ENCODE measurements at regions not wholly inside any gene's neighbourhood (a gene's known extent, or its start where the extent isn't known, plus 50 kb on each side); places are given as distances from the start of the nearest gene placed in this dataset.

DNA sequence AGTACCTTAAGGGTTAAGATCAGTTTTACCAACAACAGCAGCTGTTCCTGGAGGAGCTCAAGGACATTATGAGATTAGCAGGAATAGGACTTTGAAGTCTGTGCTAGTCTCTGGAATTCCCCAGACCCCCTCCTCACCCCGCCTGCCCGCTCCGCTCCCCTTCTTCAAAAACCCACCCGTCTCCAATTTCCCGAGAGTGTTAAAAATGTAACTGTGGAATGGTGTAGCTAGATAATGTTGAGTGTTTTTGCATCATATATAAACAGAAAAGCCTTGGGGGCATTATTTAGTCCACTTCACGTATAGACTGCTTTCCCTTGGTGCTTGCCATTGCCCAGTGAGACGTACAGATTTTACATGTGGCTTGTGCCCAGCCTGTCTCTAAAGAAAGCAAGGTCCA is 65.0 kb upstream of the SEMA6D start:
- BruUV-seq (replicated peaks) = no TSS peak
- DNase-seq (ENCODE audit: low read depth, low spot score) = no peak
- Histone ChIP-seq H3K36me3 (ENCODE audit: control insufficient read depth in 2 of 2, insufficient read depth in 2 of 2, low read length in 1 of 2) (no peaks in the 10 kb centered on the region), H3K4me1 (ENCODE audit: control insufficient read depth, insufficient read depth, low read length) (no peaks in the 10 kb centered on the region), H2AFZ (ENCODE audit: control insufficient read depth, low read depth, low read length) (no peak overlapping the region), H3K9ac (ENCODE audit: control insufficient read depth, insufficient read depth, low read length) (no peak overlapping the region), H3K4me2 (ENCODE audit: control insufficient read depth, insufficient read depth) (no peak overlapping the region), H3K27ac (ENCODE audit: control insufficient read depth, insufficient read depth) (no peak overlapping the region), H3K79me2 (ENCODE audit: control insufficient read depth, insufficient read depth, low read length) (no peaks in the 10 kb centered on the region), H4K20me1 (ENCODE audit: control insufficient read depth, insufficient read depth) (no peaks in the 10 kb centered on the region), H3K27me3 (replicated peaks in 1 of 2; ENCODE audit: control insufficient read depth in 2 of 2, insufficient read depth in 2 of 2, low read length in 1 of 2) (no peaks in the 10 kb centered on the region), H3K9me3 (replicated peaks; ENCODE audit: control insufficient read depth, insufficient read depth, low read length) (no peaks in the 10 kb centered on the region), H3K4me3 (no peak overlapping the region)
- in situ Hi-C loops (cut with MboI) (no loop called here), intact Hi-C loops (cut with micrococcal nuclease; ENCODE audit: unreplicated experiment) (loop anchor here (1.0 kb wide), 1 partner anchor 11 kb away; no protein-coding TSS in a partner anchor)
- TF ChIP-seq RFX5 (IDR thresholded peaks at IDR 0.05; ENCODE audit: low read depth, low read length) = no peak
- TF ChIP-seq HDGF (IDR thresholded peaks at IDR 0.05) = no peak
- TF ChIP-seq CBFB (IDR thresholded peaks at IDR 0.05; ENCODE audit: low read depth) = no peak
- TF ChIP-seq MYB (IDR thresholded peaks at IDR 0.05; ENCODE audit: borderline replicate concordance, low read depth, low read length) = no peak
- no peak for TF ChIP-seq MEF2A (IDR thresholded peaks at IDR 0.05; ENCODE audit: insufficient read depth, low read depth, low read length)
- no peak for TF ChIP-seq ZBTB11 (CRISPR knock-in tag; IDR thresholded peaks at IDR 0.05)
- TF ChIP-seq, protein P1, sequence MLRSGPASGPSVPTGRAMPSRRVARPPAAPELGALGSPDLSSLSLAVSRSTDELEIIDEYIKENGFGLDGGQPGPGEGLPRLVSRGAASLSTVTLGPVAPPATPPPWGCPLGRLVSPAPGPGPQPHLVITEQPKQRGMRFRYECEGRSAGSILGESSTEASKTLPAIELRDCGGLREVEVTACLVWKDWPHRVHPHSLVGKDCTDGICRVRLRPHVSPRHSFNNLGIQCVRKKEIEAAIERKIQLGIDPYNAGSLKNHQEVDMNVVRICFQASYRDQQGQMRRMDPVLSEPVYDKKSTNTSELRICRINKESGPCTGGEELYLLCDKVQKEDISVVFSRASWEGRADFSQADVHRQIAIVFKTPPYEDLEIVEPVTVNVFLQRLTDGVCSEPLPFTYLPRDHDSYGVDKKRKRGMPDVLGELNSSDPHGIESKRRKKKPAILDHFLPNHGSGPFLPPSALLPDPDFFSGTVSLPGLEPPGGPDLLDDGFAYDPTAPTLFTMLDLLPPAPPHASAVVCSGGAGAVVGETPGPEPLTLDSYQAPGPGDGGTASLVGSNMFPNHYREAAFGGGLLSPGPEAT (IDR thresholded peaks at IDR 0.05; ENCODE audit: low read depth) = no peak
- TF ChIP-seq CBX3 (IDR thresholded peaks at IDR 0.05; ENCODE audit: borderline replicate concordance, low read depth) = no peak
- TF ChIP-seq EP300 (IDR thresholded peaks at IDR 0.05; ENCODE audit: borderline replicate concordance in 1 of 2, control insufficient read depth in 1 of 2, low read depth in 2 of 2, low read length in 2 of 2) = no peak
- TF ChIP-seq ATF7 (IDR thresholded peaks at IDR 0.05; ENCODE audit: low read depth) = no peak
- no peak for TF ChIP-seq NRF1 (conservative IDR thresholded peaks at IDR 0.05; ENCODE audit: low read depth, low read length)
- no peak for TF ChIP-seq CEBPB (IDR thresholded peaks at IDR 0.05; ENCODE audit: borderline replicate concordance in 1 of 2, low read depth in 2 of 2, low read length in 2 of 2)
- TF ChIP-seq JUND (IDR thresholded peaks at IDR 0.05; ENCODE audit: low read depth, low read length) = no peak
- no peak for TF ChIP-seq NFYB (IDR thresholded peaks at IDR 0.05; ENCODE audit: insufficient read depth, low read depth, low read length)
- TF ChIP-seq ZBTB4 (CRISPR knock-in tag; IDR thresholded peaks at IDR 0.05) = no peak
- ChIA-PET POLR2A (no interaction called here), RAD21 (ENCODE audit: unreplicated experiment) (no interaction called here), SMC1A (ENCODE audit: uncharacterized antibody, unreplicated experiment) (interaction anchor here (0.7 kb wide), 1 partner anchor 15 kb away, joined by 3 read pairs; no protein-coding TSS in a partner anchor), CTCF (no interaction called here)
- WGBS (ENCODE audit: insufficient coverage, insufficient replicate concordance, low lambda C conversion rate, missing lambda C conversion rate) = 30% methylated on average over 7 of the region's 7 CpGs
- no peak for ATAC-seq
- FAIRE-seq = no peak

Measured in GM12878 (cell line).